SK-N-SH (cell line): ENCODE measurements at regions not wholly inside any gene's neighbourhood (a gene's known extent, or its start where the extent isn't known, plus 50 kb on each side); places are given as distances from the start of the nearest gene placed in this dataset.

Experiments
- CTCF ChIA-PET: fragments of 300-600, 350-600 bp; formaldehyde crosslinking; extraction: SDS; loops from one replicate; lab custom pipeline; 2021; lab: Yijun Ruan, JAX
- POLR2A ChIA-PET: fragments of 350-600 bp; sonication (Branson Sonifier 250); formaldehyde crosslinking; extraction: SDS; loops from one replicate; lab custom pipeline; 2020; ENCODE audit warnings: antibody characterized with exemption, inconsistent platforms; lab: Yijun Ruan, JAX
- DNase-seq: peaks from one replicate; pipeline ENCODE4 v3.0.0; 2012
- H2AFZ ChIP-seq: fragments of 200-600 bp; sonication (generic); 2 replicates; pipeline ENCODE4 v1.8.1; 2016; ENCODE audit warnings: antibody characterized with exemption, mild to moderate bottlenecking, low read depth
- H3F3A ChIP-seq: fragments of 200-600 bp; sonication (generic); replicated peaks from 2 replicates; pipeline ENCODE3; 2016; ENCODE audit warnings: antibody characterized with exemption, mild to moderate bottlenecking; ENCODE audit not compliant: insufficient read depth
- H3K27ac ChIP-seq, 2 experiments: fragments of 200-500 bp in 1 of 2; fragments of 200-600 bp in 1 of 2; sonication (Bioruptor generic) in 1 of 2; sonication (generic), shearing (Covaris generic) in 1 of 2; 2 replicates each; pipeline versions ENCODE4 v1.5.1 to v1.6.1; 2014 to 2016; ENCODE audit warnings: low read depth in 2 of 2, inconsistent platforms in 1 of 2, low read length in 1 of 2, mild to moderate bottlenecking in 1 of 2, mixed read lengths in 1 of 2
- H3K27me3 ChIP-seq: fragments of 200-600 bp; sonication (generic), shearing (Covaris generic); 2 replicates; pipeline ENCODE4 v1.6.1; 2016; ENCODE audit warnings: mixed run types; ENCODE audit not compliant: insufficient read depth
- H3K36me3 ChIP-seq, 2 experiments: fragments of 200-500 bp in 1 of 2; fragments of 200-600 bp in 1 of 2; sonication (Bioruptor generic) in 1 of 2; sonication (generic) in 1 of 2; replicated peaks in 1 of 2; 2 replicates each; pipeline versions ENCODE3 to v1.5.1; 2014 to 2016; ENCODE audit warnings: low read length in 1 of 2, mild to moderate bottlenecking in 1 of 2; ENCODE audit not compliant: insufficient read depth in 2 of 2, control insufficient read depth in 1 of 2
- H3K4me1 ChIP-seq, 2 experiments: fragments of 200-500 bp in 1 of 2; fragments of 200-600 bp in 1 of 2; sonication (Bioruptor generic) in 1 of 2; sonication (generic), shearing (Covaris generic) in 1 of 2; 2 replicates each; pipeline versions ENCODE4 v1.5.1 to v1.6.1; 2014 to 2016; ENCODE audit warnings: low read depth in 1 of 2, low read length in 1 of 2, mixed run types in 1 of 2; ENCODE audit not compliant: insufficient read depth in 2 of 2, control insufficient read depth in 1 of 2
- H3K4me2 ChIP-seq: fragments of 200-600 bp; sonication (generic), shearing (Covaris generic); 2 replicates; pipeline ENCODE4 v1.6.1; 2017; ENCODE audit warnings: mixed run types
- H3K4me3 ChIP-seq, 2 experiments: fragments of 200-500 bp in 1 of 2; fragments of 200-600 bp in 1 of 2; sonication (Bioruptor generic) in 1 of 2; sonication (generic), shearing (Covaris generic) in 1 of 2; 2 replicates each; pipeline versions ENCODE4 v1.5.1 to v1.8.1; 2014 to 2016; ENCODE audit warnings: low read depth in 2 of 2, inconsistent platforms in 1 of 2, low read length in 1 of 2, mild to moderate bottlenecking in 1 of 2, mixed read lengths in 1 of 2, moderate library complexity in 1 of 2
- H3K79me2 ChIP-seq: fragments of 200-600 bp; sonication (generic); 2 replicates; pipeline ENCODE4 v1.8.1; 2017; ENCODE audit warnings: mild to moderate bottlenecking; ENCODE audit not compliant: insufficient read depth
- H3K9ac ChIP-seq: fragments of 200-600 bp; sonication (generic); 2 replicates; pipeline ENCODE4 v1.6.1; 2017; ENCODE audit warnings: mixed run types
- H3K9me2 ChIP-seq: fragments of 200-600 bp; sonication (generic); 2 replicates; pipeline ENCODE4 v1.6.1; 2017; ENCODE audit warnings: mixed run types
- H3K9me3 ChIP-seq: fragments of 200-600 bp; sonication (generic); 2 replicates; pipeline ENCODE4 v1.6.1; 2017; ENCODE audit warnings: mixed run types, mild to moderate bottlenecking, moderate library complexity
- H4K20me1 ChIP-seq: fragments of 200-600 bp; sonication (generic); 2 replicates; pipeline ENCODE4 v1.6.1; 2017; ENCODE audit warnings: mild to moderate bottlenecking, mixed run types; ENCODE audit not compliant: insufficient read depth
- CTCF ChIP-seq: fragments of 200-600 bp; sonication (generic); IDR thresholded peaks from 2 replicates; pipeline ENCODE4 v1.6.1; 2017; ENCODE audit warnings: antibody characterized with exemption, mild to moderate bottlenecking, moderate library complexity
- FOXM1 ChIP-seq: IDR thresholded peaks from 2 replicates; pipeline ENCODE4 v1.4.0; 2012; ENCODE audit warnings: low read depth, mild to moderate bottlenecking
- GABPA ChIP-seq: IDR thresholded peaks from 2 replicates; pipeline ENCODE4 v1.4.0; 2012; ENCODE audit warnings: low read depth, mild to moderate bottlenecking
- GATA2 ChIP-seq: sonication (generic); formaldehyde crosslinking; IDR thresholded peaks from 2 replicates; pipeline ENCODE4 v1.5.0; 2020; ENCODE audit warnings: mild to moderate bottlenecking, missing genetic modification reagents
- IRF3 ChIP-seq: fragments of 150-350 bp; IDR thresholded peaks from 2 replicates; pipeline ENCODE4 v1.6.1; 2016; ENCODE audit warnings: mild to moderate bottlenecking, low read depth, low read length
- MAX ChIP-seq: IDR thresholded peaks from 2 replicates; pipeline ENCODE4 v1.4.0; 2012; ENCODE audit warnings: low read depth
- NFIC ChIP-seq: IDR thresholded peaks from 2 replicates; pipeline ENCODE4 v1.4.0; 2012; ENCODE audit warnings: borderline replicate concordance
- PBX3 ChIP-seq: IDR thresholded peaks from 2 replicates; pipeline ENCODE4; 2012
- RAD21 ChIP-seq: IDR thresholded peaks from 2 replicates; pipeline ENCODE4 v1.6.1; 2012; ENCODE audit warnings: mild to moderate bottlenecking, low read length
- RCOR1 ChIP-seq: fragments of 150-350 bp; IDR thresholded peaks from 2 replicates; pipeline ENCODE4 v1.6.1; 2017; ENCODE audit warnings: antibody characterized with exemption, low read length
- RFX5 ChIP-seq: IDR thresholded peaks from 2 replicates; pipeline ENCODE4 v1.6.1; 2012; ENCODE audit warnings: mild to moderate bottlenecking, improper control_type of control experiment, low read length
- SIN3A ChIP-seq: IDR thresholded peaks from 2 replicates; pipeline ENCODE4 v1.6.1; 2012; ENCODE audit warnings: low read depth, mild to moderate bottlenecking, low read length, moderate library complexity, borderline replicate concordance
- USF2 ChIP-seq: fragments of 150-350 bp; IDR thresholded peaks from 2 replicates; pipeline ENCODE4 v1.6.1; 2017; ENCODE audit warnings: antibody characterized with exemption, low read length, low read depth, borderline replicate concordance
- ZBTB33 ChIP-seq: IDR thresholded peaks from 2 replicates; pipeline ENCODE4 v1.4.0; 2012; ENCODE audit warnings: low read depth, borderline replicate concordance
- WGBS: methylation state at CpG from one replicate; pipeline ENCODE4 v1.1.6; 2017; ENCODE audit warnings: low lambda C conversion rate; 5-methylcytosine and 5-hydroxymethylcytosine counted together

- H3F3A ChIP-seq, result no peaks in the 10 kb centered on the region
- H3K9me2 ChIP-seq, result no peaks in the 10 kb centered on the region
- no peak overlapping the region for H3K4me3 ChIP-seq
- H3K27me3 ChIP-seq, result peaks cover 67% of the 10 kb centered on the region
- no peak overlapping the region for H3K4me2 ChIP-seq
- no peak overlapping the region for H3K9ac ChIP-seq
- H3K79me2 ChIP-seq, result no peaks in the 10 kb centered on the region
- ChIA-PET CTCF (interaction anchor here (0.5 to 2.1 kb wide), 5 partner anchors 8 to 243 kb away, joined by 3 to 10 read pairs (median 6); no protein-coding TSS in a partner anchor), POLR2A (no interaction called here)
- 24% methylated on average over 34 of the region's 37 CpGs for WGBS
- H3K9me3 ChIP-seq, result no peaks in the 10 kb centered on the region
- no peaks in the 10 kb centered on the region for H4K20me1 ChIP-seq
- H2AFZ ChIP-seq, result no peak overlapping the region
- DNase-seq, result peak; percentile 38
- H3K4me1 ChIP-seq, result peaks cover 5 to 21% of the 10 kb centered on the region in 2 experiments; a peak in 2 of 4 replicates
- no peak overlapping the region for H3K27ac ChIP-seq
- no peak for TF ChIP-seq MAX
- TF ChIP-seq NFIC, result no peak
- TF ChIP-seq RCOR1, result no peak
- TF ChIP-seq ZBTB33, result no peak
- H3K36me3 ChIP-seq, result no peaks in the 10 kb centered on the region
Observed at GRCh38 chr11:43582024-43582862, 98.3 kb upstream of the HSD17B12 start.

- Histone ChIP-seq H3K9me2 (no peaks in the 10 kb centered on the region), H3K9me3 (no peaks in the 10 kb centered on the region), H3K4me2 (no peak overlapping the region), H3K79me2 (no peaks in the 10 kb centered on the region), H2AFZ (no peak overlapping the region), H3K36me3 (no peaks in the 10 kb centered on the region), H3K4me1 (peaks cover 5 to 18% of the 10 kb centered on the region in 2 experiments; a peak in 2 of 4 replicates), H3K27ac (no peak overlapping the region), H4K20me1 (no peaks in the 10 kb centered on the region), H3K27me3 (peaks cover 60% of the 10 kb centered on the region), H3F3A (no peaks in the 10 kb centered on the region), H3K4me3 (no peak overlapping the region), H3K9ac (no peak overlapping the region)
- WGBS, result 34% methylated on average over 24 of the region's 26 CpGs
- ChIA-PET POLR2A (no interaction called here), CTCF (interaction anchor here (0.6 to 2.1 kb wide), 5 partner anchors 9 to 248 kb away, joined by 3 to 7 read pairs (median 5); no protein-coding TSS in a partner anchor)
- no peak for DNase-seq
- no peak for TF ChIP-seq SIN3A
- TF ChIP-seq CTCF, result no peak
- TF ChIP-seq GABPA, result no peak
- no peak for TF ChIP-seq RAD21
- TF ChIP-seq FOXM1, result no peak
- TF ChIP-seq IRF3, result no peak
- no peak for TF ChIP-seq USF2
- no peak for TF ChIP-seq GATA2 (CRISPR knock-in tag)
- TF ChIP-seq RFX5, result no peak
- TF ChIP-seq PBX3, result no peak
Observed at GRCh38 chr11:43582863-43583462, 97.6 kb upstream of the HSD17B12 start.
